GM18858 (cell line): ENCODE measurements at regions not wholly inside any gene's neighbourhood (a gene's known extent, or its start where the extent isn't known, plus 50 kb on each side); places are given as distances from the start of the nearest gene placed in this dataset.
"Not testable (repeated sequence)": the region's sequence is repeated elsewhere in the genome, so short reads cannot be mapped to it uniquely, and the experiment has no call there.

Experiments
- ATAC-seq: cut with Tn5 transposase; IDR thresholded peaks from one replicate; pipeline ENCODE4 v1.9.1; 2021; ENCODE audit not compliant: unreplicated experiment

DNA sequence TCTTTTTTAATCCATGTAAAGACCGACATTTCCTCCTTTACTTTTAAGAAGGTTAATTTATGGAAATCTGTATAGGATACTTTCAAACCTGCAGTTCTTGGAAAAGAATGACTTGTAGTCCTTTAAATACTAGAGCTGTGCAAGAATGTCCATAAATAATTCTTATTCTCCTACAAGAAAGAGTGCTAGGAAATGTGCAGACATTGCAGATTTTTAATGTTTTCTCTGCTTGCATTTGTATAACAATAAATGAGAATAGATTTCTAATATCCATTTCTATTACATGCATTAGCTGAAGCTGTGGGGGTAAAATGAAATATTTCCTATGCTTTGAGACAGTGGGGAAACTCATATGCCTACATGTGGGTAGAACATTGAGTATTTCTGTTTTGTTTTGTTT, 607.2 kb upstream of the NOVA1 start:
- ATAC-seq: no peak

DNA sequence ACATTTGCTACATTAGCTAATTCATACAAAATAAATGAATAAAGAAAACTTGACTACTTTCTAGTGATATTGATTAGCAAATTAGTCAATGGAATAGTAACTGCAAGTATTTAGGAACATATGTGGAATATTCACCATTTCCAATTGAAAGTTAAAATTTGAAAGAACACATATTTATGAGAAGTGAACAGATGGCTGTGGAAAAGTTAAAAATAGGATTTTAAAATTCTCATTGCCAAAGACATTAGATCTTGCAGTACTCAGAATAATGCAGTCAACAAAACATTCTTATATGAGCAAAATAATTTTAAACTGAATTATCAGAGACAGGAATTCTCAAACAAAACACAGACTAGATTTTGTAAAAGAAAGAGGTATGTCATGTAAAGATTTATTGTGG, 613.9 kb upstream of the NOVA1 start:
- no peak for ATAC-seq

DNA sequence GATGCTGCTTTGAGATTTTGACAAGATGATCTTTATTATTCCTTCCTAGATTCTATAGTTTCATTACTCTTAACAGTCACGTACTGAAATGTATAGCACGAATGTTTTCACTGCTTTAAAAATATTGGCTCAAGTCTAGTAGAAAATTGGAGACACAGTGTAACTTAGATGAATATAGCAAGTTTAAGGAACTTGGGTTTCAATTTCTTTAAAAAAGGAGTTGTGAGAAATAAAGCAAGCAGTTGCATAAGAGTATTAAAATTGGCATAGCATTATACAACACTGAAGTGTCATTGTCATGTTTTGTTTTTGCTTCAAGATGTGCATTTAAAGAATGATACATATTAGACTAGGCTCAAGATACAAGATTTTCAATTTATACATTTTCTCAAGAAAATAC, 624.8 kb upstream of the NOVA1 start:
- no peak for ATAC-seq

DNA sequence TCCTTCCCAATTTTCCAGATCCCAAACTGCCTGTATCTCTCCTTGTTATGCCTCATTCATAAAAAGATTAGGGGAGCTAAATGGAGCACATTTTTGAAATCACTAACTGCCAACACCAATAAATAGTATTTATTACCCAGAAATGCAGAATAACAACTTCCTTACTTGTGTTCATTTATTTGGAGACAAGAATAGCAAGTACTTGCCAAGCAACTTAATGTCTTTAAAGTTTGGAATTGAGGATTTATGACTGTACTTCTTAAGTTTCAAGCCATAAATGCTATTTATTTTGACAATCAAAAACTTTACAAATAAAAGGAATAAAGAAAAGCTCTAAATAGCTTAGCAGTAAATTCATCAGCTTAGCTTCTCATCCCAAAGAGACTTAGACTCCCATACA, 626.1 kb upstream of the NOVA1 start:
- ATAC-seq: no peak

DNA sequence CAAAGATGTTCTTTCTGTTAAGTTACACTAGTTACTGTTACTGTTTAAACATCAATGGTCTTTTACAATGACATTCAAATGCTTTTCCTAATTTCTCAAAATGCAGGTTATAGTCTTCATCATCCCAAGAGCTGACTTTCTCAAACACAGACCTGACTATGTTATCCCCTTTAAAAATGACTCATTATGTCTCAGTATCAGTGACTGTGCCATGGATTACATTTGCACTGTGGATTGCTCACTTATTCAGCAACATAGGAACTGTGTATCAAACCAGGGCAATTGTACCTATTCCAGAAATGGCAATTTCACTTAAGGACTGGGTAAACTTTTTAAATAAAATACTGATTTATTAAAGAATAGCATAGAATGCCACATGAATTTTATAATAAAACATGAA, 630.2 kb upstream of the NOVA1 start:
- ATAC-seq: no peak

DNA sequence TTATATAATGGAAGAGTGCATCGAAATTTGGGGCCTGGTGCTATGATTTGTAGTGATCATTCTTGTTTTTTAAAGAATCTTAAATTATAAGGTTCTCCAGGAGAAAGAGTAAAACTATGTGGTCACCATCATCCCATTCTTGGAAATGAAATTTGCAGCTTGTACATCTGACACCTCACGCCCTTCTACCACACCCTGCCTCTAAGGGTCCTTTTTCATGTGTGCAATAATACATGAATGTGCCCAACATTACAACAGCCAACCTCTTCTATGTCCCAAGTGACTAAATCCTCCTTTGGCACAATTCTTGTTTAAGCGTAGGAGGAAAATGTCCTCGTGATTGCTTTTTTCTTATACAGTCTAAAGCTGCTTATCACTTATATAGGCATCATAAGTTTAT, 636.5 kb upstream of the NOVA1 start:
- no peak for ATAC-seq

DNA sequence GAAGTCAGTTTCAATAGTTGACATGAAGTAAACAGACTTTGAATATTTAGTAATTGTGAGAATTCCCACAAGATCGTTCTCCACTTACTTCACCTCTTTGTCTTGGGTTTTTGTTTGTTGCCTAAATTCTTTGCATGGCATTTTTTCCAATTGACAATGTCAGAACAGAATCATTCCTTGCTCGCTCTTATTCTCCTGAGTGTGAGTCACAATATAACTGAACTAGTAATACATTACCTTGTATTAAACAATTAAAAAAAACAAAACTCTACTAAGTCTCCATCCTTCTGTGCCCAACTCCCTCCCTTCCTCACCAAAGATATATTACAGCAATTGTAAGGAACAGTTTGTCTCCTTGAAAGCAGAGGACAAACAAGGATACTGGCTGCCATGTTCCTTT, 638.8 kb upstream of the NOVA1 start:
- ATAC-seq: no peak

DNA sequence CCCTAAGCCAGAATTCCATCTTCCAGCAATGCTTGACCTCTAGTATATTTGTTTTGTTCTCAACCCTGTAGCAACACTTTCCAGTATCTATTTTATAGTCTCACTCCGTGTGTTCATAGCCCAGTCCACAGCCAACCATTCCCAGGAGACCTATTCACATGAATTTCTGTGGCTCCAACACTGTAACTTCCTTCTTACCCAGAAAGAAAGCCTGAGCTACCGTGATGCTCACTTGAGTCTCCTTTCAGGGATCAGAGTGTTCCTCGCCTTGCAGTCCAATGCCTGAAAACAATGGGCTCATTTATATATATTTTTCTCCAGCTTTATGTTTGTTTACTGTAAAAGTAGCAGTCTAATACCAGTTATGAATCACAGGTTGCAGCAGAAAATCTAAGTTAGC, 645.0 kb upstream of the NOVA1 start:
- no peak for ATAC-seq

DNA sequence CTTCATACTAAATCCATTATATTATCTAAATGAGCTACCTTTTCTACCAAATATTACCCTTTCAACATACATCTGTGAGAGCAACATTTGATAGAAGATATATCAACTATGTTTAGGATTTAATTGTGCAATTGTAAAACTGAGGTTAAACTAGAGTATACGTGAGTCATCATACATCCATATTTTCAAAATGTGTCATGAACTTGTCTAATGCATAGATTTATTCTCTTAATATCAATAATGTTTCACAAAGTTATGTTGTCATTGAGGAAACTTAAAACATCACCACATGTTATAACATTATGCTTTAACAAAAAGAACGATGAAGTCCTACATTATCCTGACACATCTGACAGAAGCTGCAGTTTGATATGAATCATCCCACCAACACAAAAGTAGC, 645.5 kb upstream of the NOVA1 start:
- no peak for ATAC-seq

DNA sequence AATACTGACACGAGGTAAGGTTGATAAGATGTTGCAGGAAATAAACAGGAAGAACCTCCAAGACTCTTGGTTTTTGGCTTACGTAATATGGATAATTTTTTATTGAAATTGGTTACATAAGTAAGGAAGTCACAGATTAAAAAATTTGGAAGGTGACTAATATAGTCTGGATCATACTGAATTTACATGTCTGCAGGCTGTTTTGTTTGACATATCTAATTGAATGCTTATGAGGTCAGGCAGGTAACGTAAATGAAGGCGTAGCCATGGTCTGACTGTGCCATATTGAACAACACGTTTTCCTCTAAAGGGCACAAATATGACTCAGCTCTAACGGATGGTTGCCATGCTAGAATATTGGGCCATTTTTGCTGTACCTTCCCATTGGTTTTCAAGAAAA, 648.1 kb upstream of the NOVA1 start:
- no peak for ATAC-seq

DNA sequence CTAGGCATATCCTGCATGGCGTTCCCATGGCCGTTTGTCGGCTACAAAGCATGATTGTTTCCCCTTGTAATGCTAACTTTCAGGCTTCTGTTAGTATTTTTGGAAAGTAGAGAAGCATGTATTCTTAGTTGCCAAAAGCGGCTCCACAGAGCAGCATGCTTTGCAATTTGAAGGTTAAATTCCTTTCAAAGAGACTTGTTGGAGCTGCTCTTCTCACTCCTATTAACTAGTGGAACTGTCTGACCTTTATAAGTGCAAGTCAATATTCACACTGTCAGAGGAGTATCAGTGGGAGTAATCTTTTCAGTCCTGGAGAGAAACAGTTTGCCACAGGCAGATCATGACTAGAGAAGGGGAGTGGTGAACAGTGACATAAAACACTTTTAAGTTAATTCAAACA, 656.1 kb upstream of the NOVA1 start:
- no peak for ATAC-seq

DNA sequence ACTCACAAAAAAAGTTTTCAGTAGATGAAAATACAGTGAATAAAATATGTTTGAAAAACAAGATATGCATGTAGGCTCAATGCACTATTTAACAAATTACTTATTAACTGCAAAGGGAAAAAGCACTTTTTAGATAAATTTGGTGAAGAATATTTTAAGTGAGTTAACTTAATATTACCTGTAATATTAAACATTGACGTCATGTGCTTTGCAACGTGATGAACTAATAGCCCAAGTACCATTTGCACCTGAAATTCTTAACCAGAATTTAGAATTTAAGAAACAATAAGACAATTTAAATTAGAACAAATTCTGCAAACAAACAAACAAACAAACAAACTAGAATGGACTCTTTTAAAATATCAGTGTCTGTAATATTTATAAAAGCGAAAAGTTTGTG, 659.0 kb upstream of the NOVA1 start:
- ATAC-seq: no peak

DNA sequence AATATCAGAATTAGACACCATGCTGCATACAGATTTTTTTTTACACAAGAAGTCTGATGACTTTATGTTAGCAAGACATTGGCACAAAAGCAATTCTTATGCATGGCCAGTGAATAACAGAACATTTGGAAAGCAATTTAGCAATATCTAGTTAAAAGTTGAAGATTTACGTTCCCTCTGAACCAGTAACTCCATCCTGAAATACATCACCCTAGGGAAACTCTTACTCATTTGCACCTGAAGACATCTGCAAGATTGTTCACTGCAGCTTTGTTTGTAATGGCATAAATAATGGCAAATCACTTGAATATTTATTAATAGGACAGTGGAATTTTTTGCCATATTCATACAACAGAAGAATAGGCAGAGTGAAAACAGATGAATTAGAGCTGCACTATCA, 670.0 kb upstream of the NOVA1 start:
- ATAC-seq: no peak

DNA sequence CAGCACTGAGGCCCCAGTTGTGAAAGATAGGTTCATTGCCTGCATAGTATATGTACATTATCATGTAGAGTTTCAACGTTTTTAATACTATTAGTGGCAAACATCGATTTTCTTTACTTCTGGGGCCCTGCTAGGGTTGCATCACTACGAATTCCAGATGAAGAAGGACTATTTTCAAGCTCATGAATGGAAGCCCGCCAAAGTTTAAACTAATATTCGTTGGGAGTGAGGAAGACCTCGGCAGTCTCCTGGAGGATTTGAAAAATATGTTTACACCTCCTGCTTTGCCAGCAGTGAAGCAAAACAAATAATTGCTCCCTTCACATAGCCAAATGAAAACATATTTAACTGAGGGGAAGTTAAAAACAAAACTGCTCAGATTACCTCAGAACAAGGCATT, 672.9 kb upstream of the NOVA1 start:
- ATAC-seq: no peak

DNA sequence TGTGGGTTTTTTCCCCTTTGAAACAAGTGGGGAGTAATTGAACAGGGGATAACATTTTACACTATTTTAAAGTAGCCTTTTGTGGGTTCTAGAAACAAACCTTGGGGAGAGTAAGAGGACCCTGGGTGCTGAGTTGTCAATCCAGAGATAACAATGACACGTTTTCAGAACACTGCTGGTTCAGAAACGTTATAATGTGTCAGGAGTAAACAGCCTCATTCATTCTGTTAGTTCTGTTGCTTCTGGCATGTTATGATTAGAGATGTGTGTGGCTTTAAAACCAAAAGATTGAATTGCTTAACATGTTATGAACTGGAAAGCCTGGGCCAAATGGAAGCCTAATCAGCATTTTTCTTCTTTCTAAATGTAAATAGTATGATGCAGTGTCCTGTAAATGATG, 680.5 kb upstream of the NOVA1 start:
- ATAC-seq: no peak

DNA sequence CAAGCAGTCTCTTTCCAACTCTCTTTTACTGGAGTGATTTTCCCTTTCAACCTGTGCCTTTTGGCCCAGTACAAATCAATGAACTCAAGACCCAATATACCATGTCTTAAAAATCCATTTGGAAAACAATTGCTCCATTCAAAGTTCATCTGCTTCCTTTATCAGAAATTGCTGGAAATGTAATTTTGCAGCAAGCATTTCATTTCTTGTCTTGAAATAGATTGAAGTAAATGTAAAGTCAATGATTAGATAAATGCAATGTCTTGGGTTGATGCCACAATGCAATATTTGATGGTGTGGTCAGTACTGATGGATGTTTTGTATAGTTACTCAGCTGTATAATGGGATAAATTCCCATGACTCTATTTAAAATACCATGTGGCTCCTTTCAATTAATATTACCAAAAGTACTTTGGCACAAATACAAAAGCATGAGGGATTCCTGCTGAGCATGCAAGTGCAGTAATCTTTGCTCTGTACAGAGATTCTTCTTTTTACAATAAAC, 707.7 kb upstream of the NOVA1 start:
- no peak for ATAC-seq

DNA sequence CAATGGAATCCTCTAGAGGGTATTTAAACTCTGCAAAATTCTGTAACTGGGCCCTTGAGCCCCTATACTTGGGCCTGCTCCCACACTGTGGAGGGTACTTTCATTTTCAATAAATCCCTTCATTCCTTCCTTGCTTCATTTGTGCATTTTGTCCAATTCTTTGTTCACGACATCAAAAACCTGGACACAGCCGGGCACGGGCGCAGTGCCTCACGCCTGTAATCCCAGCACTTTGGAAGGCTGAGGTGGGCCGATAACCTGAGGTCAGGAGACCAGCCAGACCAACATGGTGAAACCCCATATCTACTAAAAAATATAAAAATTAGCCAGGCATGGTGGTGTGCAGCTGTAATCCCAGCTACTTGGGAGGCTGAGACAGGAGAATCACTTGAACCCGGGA, 714.9 kb upstream of the NOVA1 start:
- ATAC-seq: not testable (repeated sequence)

DNA sequence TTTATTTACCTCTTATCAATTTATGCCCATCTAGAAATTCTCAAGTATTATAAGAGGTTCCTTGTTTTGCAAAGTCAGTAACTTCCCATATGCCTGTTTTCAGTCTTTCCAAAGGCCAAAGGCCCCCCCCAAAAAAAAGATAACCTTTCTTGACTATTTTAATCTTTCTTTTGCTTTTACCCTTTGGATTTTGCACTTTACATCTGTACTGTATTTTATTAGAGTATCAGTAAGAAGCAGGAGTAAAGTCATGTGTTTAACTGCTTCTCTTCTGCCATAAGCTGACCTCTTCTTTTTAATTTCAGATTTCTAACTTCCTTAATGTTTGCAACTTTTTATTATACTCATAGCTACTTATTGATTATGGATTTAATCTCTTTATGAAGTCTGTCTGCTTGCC, 716.4 kb upstream of the NOVA1 start:
- no peak for ATAC-seq

DNA sequence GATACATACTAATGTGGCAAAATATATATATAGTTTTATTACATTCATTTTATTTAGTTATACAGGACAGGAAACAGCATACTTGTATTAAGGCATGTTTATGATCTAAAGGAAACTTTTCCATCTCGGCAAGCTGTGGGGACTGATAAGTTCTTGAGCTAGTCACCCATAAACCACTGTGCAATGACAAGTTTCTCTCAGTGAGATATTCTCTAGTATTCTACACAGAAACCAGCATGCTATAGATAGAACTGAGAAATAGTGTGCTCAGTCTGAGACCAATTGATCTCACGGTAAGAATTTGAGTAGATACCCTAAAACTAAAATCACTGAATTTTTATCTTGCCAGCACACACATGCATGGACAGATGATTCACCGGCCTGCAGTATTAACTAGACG, 717.6 kb upstream of the NOVA1 start:
- no peak for ATAC-seq

DNA sequence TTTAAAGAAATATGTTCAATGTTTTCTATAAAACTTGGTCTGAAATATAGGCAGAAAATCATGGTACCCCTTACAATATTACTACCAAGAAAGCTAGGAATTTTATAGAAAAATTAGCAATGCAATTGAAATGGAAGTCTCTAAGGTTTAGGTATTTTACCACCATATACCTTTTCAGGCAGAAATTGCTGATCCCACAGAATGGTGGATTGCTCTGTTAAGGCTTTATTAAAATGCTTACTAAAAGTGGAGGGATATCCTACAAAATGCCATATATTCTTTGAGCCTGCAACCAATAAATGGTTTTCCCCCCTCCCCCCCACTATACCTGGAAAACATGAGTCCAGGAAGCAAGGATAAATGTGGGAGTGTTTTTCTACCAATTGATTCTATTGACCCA, 718.1 kb upstream of the NOVA1 start:
- no peak for ATAC-seq

DNA sequence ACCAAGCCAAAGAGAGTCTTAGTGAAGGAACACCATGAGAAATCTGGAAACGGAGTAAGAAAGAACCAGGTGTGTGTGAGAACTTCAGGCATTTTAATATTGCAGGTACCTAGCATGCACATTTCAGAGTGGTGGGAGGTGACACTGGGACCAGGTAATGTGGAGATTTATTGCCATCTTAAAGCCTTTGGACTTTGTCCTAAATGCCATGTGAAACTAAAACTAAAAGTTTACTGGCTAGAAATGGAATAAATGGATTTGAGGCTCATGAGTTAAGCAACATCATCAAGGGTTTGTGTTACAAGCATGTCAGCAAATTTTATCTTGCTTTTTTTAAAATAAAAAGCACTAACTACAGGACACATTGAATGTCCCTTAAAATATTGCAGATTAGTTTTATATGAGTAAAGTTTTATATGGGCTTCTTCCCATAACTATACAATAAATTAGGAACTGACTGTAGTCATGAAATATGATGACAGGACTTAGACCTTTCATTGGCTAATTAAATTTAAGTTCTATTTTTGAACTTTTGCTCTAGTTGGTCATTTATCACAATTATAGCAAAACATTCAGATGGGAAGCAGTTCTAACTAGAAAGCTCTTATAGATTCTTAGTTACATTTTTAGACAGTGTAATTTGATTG, 721.1 kb upstream of the NOVA1 start:
- ATAC-seq: no peak

DNA sequence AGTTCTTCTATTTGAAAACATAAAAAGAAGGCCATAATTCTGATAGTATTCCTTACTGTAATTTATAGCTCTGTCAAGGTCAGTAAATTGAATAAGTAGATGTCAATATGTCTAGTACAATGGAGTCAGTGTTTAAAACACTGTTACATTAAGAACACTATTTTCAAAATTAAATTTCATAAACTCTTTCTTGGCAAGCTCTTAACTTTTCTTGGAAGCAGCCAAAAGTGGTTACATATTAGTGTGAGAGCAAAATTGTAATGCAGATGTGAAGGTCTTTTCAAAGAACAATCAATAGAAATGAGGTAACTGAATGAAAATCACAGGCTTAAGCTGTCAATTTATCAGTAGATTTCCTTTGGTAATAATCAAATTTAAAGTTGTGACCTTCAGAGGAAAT, 722.4 kb upstream of the NOVA1 start:
- ATAC-seq: no peak

DNA sequence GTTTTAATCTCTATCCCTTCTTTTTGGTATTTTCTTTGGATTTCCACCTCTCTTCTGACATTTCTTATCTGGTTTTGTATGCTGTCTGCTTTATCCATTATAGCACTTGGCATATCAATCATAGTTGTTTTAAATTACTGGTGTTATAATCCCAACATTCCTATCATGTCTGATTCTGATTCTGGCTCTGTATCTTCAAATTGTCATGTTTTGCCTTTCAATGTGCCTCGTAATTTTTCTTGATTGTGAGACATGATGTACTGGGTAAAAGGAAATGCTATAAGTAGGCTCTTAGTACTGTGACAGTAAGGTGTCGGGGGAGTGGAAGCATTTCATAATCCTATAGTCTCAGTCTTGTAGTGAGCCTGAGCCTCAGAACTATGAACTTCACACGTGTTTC, 729.3 kb upstream of the NOVA1 start:
- no peak for ATAC-seq

DNA sequence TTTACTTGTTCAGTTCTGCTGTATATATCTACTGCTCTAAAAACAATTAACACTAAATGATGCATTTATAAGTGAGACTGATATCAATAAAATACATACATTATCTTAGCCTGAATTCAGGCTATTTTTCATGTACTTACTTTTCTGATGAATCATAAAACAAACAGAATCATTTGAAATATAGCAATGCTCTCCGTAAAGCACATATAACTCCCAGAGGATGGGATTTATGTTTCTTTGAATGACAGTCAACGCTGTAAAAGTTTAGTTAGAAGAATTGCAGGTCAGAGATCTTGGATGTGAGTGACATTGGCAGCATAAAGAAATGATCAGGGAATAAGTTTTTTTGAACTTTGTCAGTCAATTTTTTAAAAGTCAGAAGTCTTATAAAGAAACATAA, 740.2 kb upstream of the NOVA1 start:
- no peak for ATAC-seq
